Fibroblast of skin of right biceps (primary cell): ENCODE measurements at regions not wholly inside any gene's neighbourhood (a gene's known extent, or its start where the extent isn't known, plus 50 kb on each side); places are given as distances from the start of the nearest gene placed in this dataset.

Experiments used
- DNase-seq: peaks from one replicate; pipeline ENCODE4 v3.0.0-alpha.2; 2013

GRCh38 chr16:55938126-55938525 lies 63.0 kb upstream of the CES5A start:
- DNase-seq, result no peak

GRCh38 chr16:55933038-55933437 lies 57.9 kb upstream of the CES5A start:
- no peak for DNase-seq

GRCh38 chr16:55930036-55930435 lies 54.9 kb upstream of the CES5A start:
- no peak for DNase-seq

- DNase-seq, result no peak
These were observed 54.0 kb upstream of the CES5A start for GRCh38 chr16:55929181-55929580.

- no peak for DNase-seq
These were observed 50.1 kb upstream of the CES5A start for GRCh38 chr16:55925242-55925641.
